ENCODE measurements at regions not wholly inside any gene's neighbourhood (a gene's known extent, or its start where the extent isn't known, plus 50 kb on each side); places are given as distances from the start of the nearest gene placed in this dataset.

- Mint-ChIP-seq H3K27me3 (no peaks in the 10 kb centered on the region), H3K27ac (no peak overlapping the region), H3K36me3 (ENCODE audit: low read depth) (no peaks in the 10 kb centered on the region), H3K4me3 (no peak overlapping the region), H3K9me3 (no peaks in the 10 kb centered on the region), H3K4me1 (no peaks in the 10 kb centered on the region)
- DNase-seq, result no peak
- CTCF ChIA-PET, result no interaction called here
- POLR2A ChIA-PET, result no interaction called here
Observed at GRCh38 chr2:128495996-128496547, 177.4 kb upstream of the HS6ST1 start.

GRCh38 chr2:128496700-128497099 is 178.0 kb upstream of the HS6ST1 start:
- no peaks in the 10 kb centered on the region for H3K4me1 Mint-ChIP-seq
- no peaks in the 10 kb centered on the region for H3K9me3 Mint-ChIP-seq
- H3K27ac Mint-ChIP-seq, result no peak overlapping the region
- H3K4me3 Mint-ChIP-seq, result no peak overlapping the region
- ChIA-PET CTCF (no interaction called here), POLR2A (no interaction called here)
- no peak for DNase-seq
- no peaks in the 10 kb centered on the region for H3K36me3 Mint-ChIP-seq (ENCODE audit: low read depth)
- H3K27me3 Mint-ChIP-seq, result no peaks in the 10 kb centered on the region

- POLR2A ChIA-PET, result no interaction called here
- Mint-ChIP-seq H3K27me3 (no peaks in the 10 kb centered on the region), H3K4me1 (no peaks in the 10 kb centered on the region), H3K36me3 (ENCODE audit: low read depth) (no peaks in the 10 kb centered on the region), H3K27ac (no peak overlapping the region), H3K9me3 (no peaks in the 10 kb centered on the region), H3K4me3 (no peak overlapping the region)
- DNase-seq, result no peak
- CTCF ChIA-PET, result no interaction called here
Observed at GRCh38 chr2:128497461-128497860, 178.8 kb upstream of the HS6ST1 start.

- H3K9me3 Mint-ChIP-seq, result no peaks in the 10 kb centered on the region
- no peaks in the 10 kb centered on the region for H3K27me3 Mint-ChIP-seq
- no peak overlapping the region for H3K4me3 Mint-ChIP-seq
- CTCF ChIA-PET, result no interaction called here
- DNase-seq, result no peak
- H3K4me1 Mint-ChIP-seq, result no peaks in the 10 kb centered on the region
- no peak overlapping the region for H3K27ac Mint-ChIP-seq
- H3K36me3 Mint-ChIP-seq (ENCODE audit: low read depth), result no peaks in the 10 kb centered on the region
- POLR2A ChIA-PET, result no interaction called here
Observed at GRCh38 chr2:128498086-128498485, 179.4 kb upstream of the HS6ST1 start.

GRCh38 chr2:128498589-128498988 is 179.9 kb upstream of the HS6ST1 start:
- POLR2A ChIA-PET, result no interaction called here
- H3K4me1 Mint-ChIP-seq, result no peaks in the 10 kb centered on the region
- no peak overlapping the region for H3K4me3 Mint-ChIP-seq
- H3K9me3 Mint-ChIP-seq, result no peaks in the 10 kb centered on the region
- H3K27me3 Mint-ChIP-seq, result no peaks in the 10 kb centered on the region
- no peak for DNase-seq
- CTCF ChIA-PET, result no interaction called here
- no peaks in the 10 kb centered on the region for H3K36me3 Mint-ChIP-seq (ENCODE audit: low read depth)
- no peak overlapping the region for H3K27ac Mint-ChIP-seq

GRCh38 chr2:128499367-128500137 is 180.9 kb upstream of the HS6ST1 start:
- Mint-ChIP-seq H3K9me3 (no peaks in the 10 kb centered on the region), H3K27ac (no peak overlapping the region), H3K36me3 (ENCODE audit: low read depth) (no peaks in the 10 kb centered on the region), H3K4me3 (no peak overlapping the region), H3K27me3 (no peaks in the 10 kb centered on the region), H3K4me1 (no peaks in the 10 kb centered on the region)
- POLR2A ChIA-PET, result no interaction called here
- CTCF ChIA-PET, result no interaction called here
- no peak for DNase-seq

GRCh38 chr2:128500138-128500800 is 181.6 kb upstream of the HS6ST1 start:
- POLR2A ChIA-PET, result no interaction called here
- DNase-seq, result no peak

GRCh38 chr2:128501006-128501690 is 182.5 kb upstream of the HS6ST1 start:
- ChIA-PET CTCF (no interaction called here), POLR2A (no interaction called here)
- H3K4me1 Mint-ChIP-seq, result no peaks in the 10 kb centered on the region
- no peaks in the 10 kb centered on the region for H3K36me3 Mint-ChIP-seq (ENCODE audit: low read depth)
- no peaks in the 10 kb centered on the region for H3K9me3 Mint-ChIP-seq
- H3K4me3 Mint-ChIP-seq, result no peak overlapping the region
- no peak overlapping the region for H3K27ac Mint-ChIP-seq
- no peak for DNase-seq
- no peaks in the 10 kb centered on the region for H3K27me3 Mint-ChIP-seq

More at GRCh38 chr2:128500138-128500800, 181.6 kb upstream of the HS6ST1 start:
- Mint-ChIP-seq H3K27ac (no peak overlapping the region), H3K4me3 (no peak overlapping the region), H3K36me3 (ENCODE audit: low read depth) (no peaks in the 10 kb centered on the region), H3K27me3 (no peaks in the 10 kb centered on the region), H3K4me1 (no peaks in the 10 kb centered on the region), H3K9me3 (no peaks in the 10 kb centered on the region)
- CTCF ChIA-PET, result no interaction called here

GRCh38 chr2:128501700-128502099 is 183.0 kb upstream of the HS6ST1 start:
- no peaks in the 10 kb centered on the region for H3K27me3 Mint-ChIP-seq
- no peak overlapping the region for H3K4me3 Mint-ChIP-seq
- no peaks in the 10 kb centered on the region for H3K4me1 Mint-ChIP-seq
- H3K36me3 Mint-ChIP-seq (ENCODE audit: low read depth), result no peaks in the 10 kb centered on the region
- H3K9me3 Mint-ChIP-seq, result no peaks in the 10 kb centered on the region
- ChIA-PET CTCF (no interaction called here), POLR2A (no interaction called here)
- no peak overlapping the region for H3K27ac Mint-ChIP-seq
- DNase-seq, result no peak

- Mint-ChIP-seq H3K27me3 (peaks cover 4% of the 10 kb centered on the region), H3K36me3 (ENCODE audit: low read depth) (no peaks in the 10 kb centered on the region), H3K4me1 (no peaks in the 10 kb centered on the region), H3K4me3 (no peak overlapping the region), H3K27ac (no peak overlapping the region), H3K9me3 (no peaks in the 10 kb centered on the region)
- CTCF ChIA-PET, result no interaction called here
- POLR2A ChIA-PET, result no interaction called here
- no peak for DNase-seq
Observed at GRCh38 chr2:128502200-128502599, 183.5 kb upstream of the HS6ST1 start.

GRCh38 chr2:128502638-128503246 is 184.1 kb upstream of the HS6ST1 start:
- no peak for DNase-seq
- ChIA-PET CTCF (no interaction called here), POLR2A (no interaction called here)
- no peaks in the 10 kb centered on the region for H3K9me3 Mint-ChIP-seq
- H3K36me3 Mint-ChIP-seq (ENCODE audit: low read depth), result no peaks in the 10 kb centered on the region
- peaks cover 4% of the 10 kb centered on the region for H3K27me3 Mint-ChIP-seq
- H3K4me1 Mint-ChIP-seq, result no peaks in the 10 kb centered on the region
- H3K4me3 Mint-ChIP-seq, result no peak overlapping the region
- no peak overlapping the region for H3K27ac Mint-ChIP-seq

- Mint-ChIP-seq H3K9me3 (no peaks in the 10 kb centered on the region), H3K4me1 (no peaks in the 10 kb centered on the region), H3K27ac (no peak overlapping the region), H3K36me3 (ENCODE audit: low read depth) (no peaks in the 10 kb centered on the region), H3K4me3 (no peak overlapping the region), H3K27me3 (peaks cover 4% of the 10 kb centered on the region)
- POLR2A ChIA-PET, result no interaction called here
- CTCF ChIA-PET, result no interaction called here
- no peak for DNase-seq
Observed at GRCh38 chr2:128503399-128504245, 185.0 kb upstream of the HS6ST1 start.
